Natural killer cell (primary cell): ENCODE measurements at regions not wholly inside any gene's neighbourhood (a gene's known extent, or its start where the extent isn't known, plus 50 kb on each side); places are given as distances from the start of the nearest gene placed in this dataset.

Experiments
- ATAC-seq, 3 donors: fragments of 150-1000 bp in 2 of 3; fragments of 200-7000 bp in 1 of 3; cut with Tn5 transposase; 1 replicate in 1 of 3; 2 replicates in 2 of 3; pipeline ENCODE4 v1.10.0; 2021; ENCODE audit warnings: mild to moderate bottlenecking in 2 of 3, moderate library complexity in 2 of 3
- DNase-seq, 2 donors: peaks; one replicate each; pipeline versions ENCODE4 v3.0.0 to v3.0.0-alpha.2; 2013 to 2021; ENCODE audit warnings: mixed read lengths in 1 of 2
- H3K27ac ChIP-seq: one replicate; pipeline ENCODE4 v1.5.1; 2013; ENCODE audit warnings: mild to moderate bottlenecking, low read length
- H3K27me3 ChIP-seq: one replicate; pipeline ENCODE4 v1.6.1; 2013; ENCODE audit warnings: low read length; ENCODE audit not compliant: control insufficient read depth, insufficient read depth
- H3K36me3 ChIP-seq: one replicate; pipeline ENCODE4 v1.6.1; 2013; ENCODE audit warnings: low read length; ENCODE audit not compliant: control insufficient read depth, insufficient read depth
- H3K4me1 ChIP-seq: one replicate; pipeline ENCODE4 v1.6.1; 2013; ENCODE audit warnings: low read length; ENCODE audit not compliant: control insufficient read depth, insufficient read depth
- H3K4me3 ChIP-seq: one replicate; pipeline ENCODE4 v1.5.1; 2013; ENCODE audit warnings: low read length
- H3K9me3 ChIP-seq: one replicate; pipeline ENCODE4 v1.6.1; 2013; ENCODE audit warnings: low read length; ENCODE audit not compliant: control insufficient read depth, insufficient read depth
- H3K27ac Mint-ChIP-seq, 2 donors: one replicate each; pipeline ENCODE4 v1.8.0; 2022; ENCODE audit warnings: mild to moderate bottlenecking in 2 of 2, mixed read lengths in 2 of 2, moderate library complexity in 1 of 2
- H3K27me3 Mint-ChIP-seq, 2 donors: one replicate each; pipeline ENCODE4 v1.8.0; 2022; ENCODE audit warnings: low read depth in 2 of 2, mixed read lengths in 2 of 2
- H3K36me3 Mint-ChIP-seq: one replicate; pipeline ENCODE4 v1.8.0; 2022; ENCODE audit warnings: mixed read lengths
- H3K4me1 Mint-ChIP-seq, 2 donors: one replicate each; pipeline ENCODE4 v1.8.0; 2022; ENCODE audit warnings: mixed read lengths in 2 of 2
- H3K4me3 Mint-ChIP-seq: one replicate; pipeline ENCODE4 v1.8.0; 2022; ENCODE audit warnings: mild to moderate bottlenecking, moderate library complexity, mixed read lengths
- H3K9me3 Mint-ChIP-seq, 2 donors: one replicate each; pipeline ENCODE4 v1.8.0; 2022; ENCODE audit warnings: mixed read lengths in 2 of 2
- CTCF ChIP-seq: fragments of 200-600 bp; IDR thresholded peaks from one replicate; pipeline ENCODE4 v1.8.0; 2022; ENCODE audit warnings: antibody characterized with exemption
- WGBS: methylation state at CpG from one replicate; pipeline ENCODE4 v1.1.7; 2013; ENCODE audit warnings: missing lambda C conversion rate; ENCODE audit not compliant: insufficient coverage; 5-methylcytosine and 5-hydroxymethylcytosine counted together
- intact Hi-C: fragments of 100-400 bp; cut with micrococcal nuclease; formaldehyde crosslinking; loops from one replicate; pipeline ENCODE4 v1.14.2; 2022

GRCh38 chr7:121517591-121517990 lies 121.5 kb upstream of the FAM3C start:
- no peak overlapping the region for H3K4me3 Mint-ChIP-seq
- Histone ChIP-seq H3K27ac (no peak overlapping the region), H3K9me3 (no peaks in the 10 kb centered on the region), H3K27me3 (no peaks in the 10 kb centered on the region), H3K36me3 (no peaks in the 10 kb centered on the region), H3K4me1 (peaks cover 3% of the 10 kb centered on the region), H3K4me3 (no peak overlapping the region)
- DNase-seq (no peak), ATAC-seq (no peak)
- H3K36me3 Mint-ChIP-seq = no peaks in the 10 kb centered on the region
- H3K27ac Mint-ChIP-seq = no peak overlapping the region
- TF ChIP-seq CTCF = no peak
- intact Hi-C loops = no loop called here
- peaks cover 4 to 5% of the 10 kb centered on the region in 2 donors for H3K9me3 Mint-ChIP-seq
- no peaks in the 10 kb centered on the region for H3K27me3 Mint-ChIP-seq
- H3K4me1 Mint-ChIP-seq = peaks cover 19 to 31% of the 10 kb centered on the region in 2 donors
- WGBS = 66% methylated on average over 2 of the region's 2 CpGs

GRCh38 chr7:121516821-121517220 lies 120.7 kb upstream of the FAM3C start:
- no peak overlapping the region for H3K27ac ChIP-seq

GRCh38 chr7:121515630-121516401 lies 119.7 kb upstream of the FAM3C start:
- intact Hi-C loops = no loop called here
- peaks cover 4% of the 10 kb centered on the region for H3K9me3 ChIP-seq
- ATAC-seq = no peak
- H3K4me1 ChIP-seq = peaks cover 3% of the 10 kb centered on the region
- TF ChIP-seq CTCF = no peak
- H3K36me3 Mint-ChIP-seq = no peaks in the 10 kb centered on the region
- DNase-seq = no peak
- H3K9me3 Mint-ChIP-seq = peaks cover 7 to 8% of the 10 kb centered on the region in 2 donors
- H3K36me3 ChIP-seq = no peaks in the 10 kb centered on the region
- no peak overlapping the region for H3K27ac Mint-ChIP-seq
- 92% methylated on average over 7 of the region's 7 CpGs for WGBS
- no peaks in the 10 kb centered on the region for H3K27me3 Mint-ChIP-seq
- H3K4me1 Mint-ChIP-seq = peaks cover 8 to 19% of the 10 kb centered on the region in 2 donors
- H3K4me3 Mint-ChIP-seq = no peak overlapping the region
- H3K27ac ChIP-seq = no peak overlapping the region
- no peak overlapping the region for H3K4me3 ChIP-seq
- no peaks in the 10 kb centered on the region for H3K27me3 ChIP-seq

More at GRCh38 chr7:121516821-121517220, 120.7 kb upstream of the FAM3C start:
- Histone ChIP-seq H3K9me3 (no peaks in the 10 kb centered on the region), H3K4me1 (peaks cover 3% of the 10 kb centered on the region), H3K4me3 (no peak overlapping the region), H3K27me3 (no peaks in the 10 kb centered on the region), H3K36me3 (no peaks in the 10 kb centered on the region)
- no peaks in the 10 kb centered on the region for H3K36me3 Mint-ChIP-seq
- no peak for TF ChIP-seq CTCF
- no peak overlapping the region for H3K27ac Mint-ChIP-seq
- no peak overlapping the region for H3K4me3 Mint-ChIP-seq
- DNase-seq (no peak), ATAC-seq (no peak)
- H3K27me3 Mint-ChIP-seq = no peaks in the 10 kb centered on the region
- 94% methylated on average over 1 of the region's 1 CpG for WGBS
- H3K4me1 Mint-ChIP-seq = peaks cover 14 to 27% of the 10 kb centered on the region in 2 donors
- peaks cover 4 to 5% of the 10 kb centered on the region in 2 donors for H3K9me3 Mint-ChIP-seq
- intact Hi-C loops = no loop called here

GRCh38 chr7:121515229-121515628 lies 119.1 kb upstream of the FAM3C start:
- peaks cover 2 to 13% of the 10 kb centered on the region in 2 donors for H3K4me1 Mint-ChIP-seq
- no peak for ATAC-seq
- no peak overlapping the region for H3K4me3 Mint-ChIP-seq
- intact Hi-C loops = no loop called here
- H3K36me3 Mint-ChIP-seq = no peaks in the 10 kb centered on the region
- Histone ChIP-seq H3K9me3 (peaks cover 10% of the 10 kb centered on the region), H3K4me3 (no peak overlapping the region), H3K27ac (no peak overlapping the region), H3K27me3 (no peaks in the 10 kb centered on the region), H3K4me1 (peaks cover 2% of the 10 kb centered on the region), H3K36me3 (no peaks in the 10 kb centered on the region)
- peaks cover 7 to 8% of the 10 kb centered on the region in 2 donors for H3K9me3 Mint-ChIP-seq
- no peak for DNase-seq
- no peak overlapping the region for H3K27ac Mint-ChIP-seq
- TF ChIP-seq CTCF = no peak
- no peaks in the 10 kb centered on the region for H3K27me3 Mint-ChIP-seq
- 95% methylated on average over 2 of the region's 2 CpGs for WGBS
